GDM1 (cell line): ENCODE measurements at regions not wholly inside any gene's neighbourhood (a gene's known extent, or its start where the extent isn't known, plus 50 kb on each side); places are given as distances from the start of the nearest gene placed in this dataset.

Source experiments
- DNase-seq: peaks from one replicate; lab custom pipeline; 2025; lab: John Stamatoyannopoulos, UW

DNA sequence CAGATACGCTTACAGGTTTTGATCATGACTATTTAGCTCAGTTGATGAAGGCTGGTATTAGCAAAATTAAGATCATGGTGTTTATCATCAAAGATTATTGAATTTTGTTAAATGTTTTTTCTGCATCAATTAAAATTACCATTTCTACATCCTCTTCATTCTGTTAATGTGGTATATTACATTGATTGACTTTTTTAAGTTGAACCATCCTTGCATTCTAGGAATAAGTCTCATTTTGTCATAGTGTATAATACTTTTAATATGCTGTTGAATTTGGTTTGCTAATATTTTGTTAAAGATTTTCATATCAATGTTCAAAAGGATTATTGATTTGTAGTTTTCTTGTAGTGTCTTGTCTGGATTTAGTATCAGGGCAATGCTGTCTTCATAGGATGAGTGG lies 142.4 kb downstream of the LYPLAL1 start:
- DNase-seq: no peak

DNA sequence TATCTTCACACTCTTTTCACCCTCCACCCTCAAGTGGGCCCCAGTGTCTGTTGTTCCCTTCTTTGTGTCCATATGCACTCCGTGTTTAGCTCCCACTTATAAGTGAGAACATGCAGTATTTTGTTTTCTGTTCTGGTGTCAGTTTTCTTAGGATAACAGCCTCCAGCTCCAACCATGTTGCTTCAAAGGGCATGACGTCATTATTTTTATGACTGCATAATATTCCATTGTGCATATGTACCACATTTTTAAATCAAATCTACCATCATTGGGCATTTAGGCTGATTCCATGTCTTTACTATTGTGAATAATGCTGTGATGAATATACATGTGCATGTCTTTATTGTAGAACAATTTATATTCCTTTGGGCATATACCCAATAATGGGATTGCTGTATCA lies 140.3 kb downstream of the LYPLAL1 start:
- DNase-seq: no peak

DNA sequence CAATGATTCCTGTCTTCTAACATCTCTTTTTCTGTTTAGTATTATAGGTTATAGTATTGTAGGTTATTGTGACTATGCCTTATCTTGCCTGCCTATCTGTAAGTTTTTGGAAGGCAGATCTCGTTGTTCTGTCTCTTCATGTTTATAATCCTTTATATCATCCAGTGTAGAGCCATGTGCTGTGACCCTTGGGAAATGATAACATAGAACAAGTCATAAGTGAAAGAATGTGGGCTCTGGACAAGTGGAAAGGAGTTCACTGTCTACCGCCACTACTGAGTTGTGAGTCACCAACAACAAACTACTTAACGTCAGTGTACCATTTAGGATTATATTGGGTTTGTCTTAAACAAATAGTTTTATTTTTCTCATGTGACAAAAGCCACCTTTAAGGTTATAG lies 139.3 kb downstream of the LYPLAL1 start:
- DNase-seq: no peak

DNA sequence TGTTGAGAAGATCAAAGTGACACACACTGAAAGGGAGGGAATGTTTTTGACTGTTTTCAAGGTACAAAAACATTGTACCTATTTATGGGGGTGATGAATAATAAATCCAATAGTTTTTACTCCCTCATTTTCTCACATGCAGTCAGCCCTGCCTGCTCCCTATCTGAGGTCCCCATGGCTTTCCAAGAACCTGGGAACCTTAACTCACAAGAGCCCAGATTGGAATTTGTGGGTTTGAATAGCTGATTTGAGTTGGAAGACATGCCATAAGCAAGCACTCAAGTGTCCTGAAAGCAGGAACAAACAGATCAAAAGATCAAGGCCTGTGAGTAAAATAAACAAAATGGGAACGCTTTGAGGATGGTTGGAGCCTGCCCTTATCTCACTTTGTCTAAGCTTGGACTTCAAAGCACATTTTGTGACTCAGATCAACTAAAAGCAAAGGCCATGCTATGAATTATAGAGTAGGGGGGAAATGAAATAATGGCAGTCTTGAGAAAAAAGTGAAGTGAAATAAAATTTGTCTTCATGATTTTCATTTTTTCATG lies 136.6 kb downstream of the LYPLAL1 start:
- no peak for DNase-seq

DNA sequence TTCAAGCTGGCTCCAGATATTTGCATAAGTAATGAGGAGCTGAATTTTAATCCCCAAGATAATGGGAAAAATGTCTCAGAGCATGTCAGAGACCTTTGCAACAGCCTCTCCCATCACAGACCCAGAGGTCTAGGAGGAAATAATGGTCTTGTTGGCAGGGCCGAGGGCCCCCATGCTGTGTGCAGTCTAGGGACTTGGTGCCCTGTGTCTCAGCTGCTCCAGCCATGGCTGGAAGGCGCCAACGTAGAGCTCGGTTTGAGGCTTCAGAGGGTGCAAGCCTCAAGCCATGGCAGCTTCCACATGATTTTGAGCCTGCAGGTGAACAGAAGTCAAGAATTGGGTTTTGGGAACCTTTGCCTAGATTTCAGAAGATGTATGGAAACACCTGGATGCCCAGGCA lies 134.7 kb downstream of the LYPLAL1 start:
- DNase-seq: no peak

DNA sequence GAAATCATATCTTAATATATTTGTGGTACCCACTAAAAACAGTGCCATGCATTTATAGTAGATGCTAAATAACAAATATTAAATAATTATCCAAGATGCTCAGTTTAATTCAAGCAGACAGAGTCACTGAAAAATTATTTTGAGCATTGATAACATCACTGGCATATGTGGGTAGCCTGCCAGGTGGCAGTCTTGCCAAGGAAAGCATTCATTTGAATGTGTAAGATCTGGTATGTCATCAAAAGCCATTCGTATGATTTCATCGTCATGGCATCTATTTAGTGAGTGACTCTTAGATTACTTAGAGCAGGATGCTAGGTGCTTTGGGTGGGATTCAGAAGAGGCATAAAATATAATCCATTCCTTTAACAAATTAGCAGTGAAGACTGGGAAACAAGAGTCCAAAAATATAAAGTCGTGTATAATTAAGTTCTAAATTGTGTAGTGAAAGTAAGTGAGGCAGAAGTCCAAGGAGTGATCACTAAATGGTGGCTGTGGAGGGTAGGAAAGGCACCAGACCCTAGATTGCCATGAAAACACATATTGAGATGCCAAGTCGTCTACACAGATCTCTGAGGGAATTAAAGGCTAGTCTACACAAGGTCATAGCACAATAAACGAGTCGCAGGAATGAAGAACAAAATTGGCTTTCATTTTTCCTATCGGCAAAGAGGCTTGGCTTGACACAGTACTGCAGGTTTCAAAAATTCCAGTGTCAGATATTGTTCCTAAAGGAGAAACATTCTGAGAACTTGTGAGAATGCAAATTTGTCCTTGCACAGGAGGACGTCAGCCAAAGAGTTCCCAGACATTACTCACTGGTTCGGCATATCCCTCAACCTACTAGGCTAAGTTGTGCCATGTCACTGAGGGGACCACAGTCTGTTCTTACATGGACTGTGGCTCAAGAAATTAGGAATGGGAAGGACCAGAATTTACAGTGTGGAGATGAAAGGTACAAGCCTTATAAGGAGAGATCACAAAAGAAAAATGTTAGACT lies 130.8 kb downstream of the LYPLAL1 start:
- DNase-seq: no peak

DNA sequence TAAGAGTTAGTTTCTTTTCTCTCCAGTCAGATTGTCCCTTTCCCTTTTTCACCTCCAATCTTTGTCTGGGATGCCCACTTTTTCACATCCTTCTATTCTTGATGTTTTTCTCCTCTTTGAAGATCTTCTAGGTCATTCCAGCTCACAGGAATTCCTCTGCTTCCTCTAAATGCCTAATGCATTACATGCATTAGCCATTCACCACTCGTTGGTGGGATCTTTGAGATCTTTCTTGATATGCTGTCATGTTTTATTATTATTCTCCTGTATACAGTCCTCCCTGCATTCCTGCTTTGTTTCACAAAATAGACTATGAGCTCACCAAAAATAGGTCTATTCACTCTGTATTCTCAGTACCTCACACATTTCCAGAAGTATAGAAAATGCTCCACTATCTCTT lies 129.0 kb downstream of the LYPLAL1 start:
- DNase-seq: no peak

DNA sequence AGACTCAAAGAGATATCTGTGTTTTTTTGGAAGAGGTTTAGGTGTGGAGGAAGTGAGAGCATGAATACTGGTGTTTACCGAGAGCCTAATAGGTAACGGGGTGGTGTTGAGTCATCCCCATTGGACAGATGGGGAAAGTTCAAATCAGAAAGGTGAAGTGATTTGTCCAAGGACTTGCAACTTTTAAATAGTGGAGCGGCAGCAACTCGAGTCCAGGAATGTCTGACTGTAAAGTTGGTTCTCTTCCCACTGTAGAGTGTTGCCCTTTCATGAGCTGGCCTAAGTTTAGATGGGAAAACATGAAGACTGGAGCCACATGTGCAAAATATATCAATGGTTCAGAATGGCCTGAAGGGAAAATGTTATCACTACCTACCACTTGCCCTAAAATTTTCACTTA lies 125.7 kb downstream of the LYPLAL1 start:
- DNase-seq: no peak

DNA sequence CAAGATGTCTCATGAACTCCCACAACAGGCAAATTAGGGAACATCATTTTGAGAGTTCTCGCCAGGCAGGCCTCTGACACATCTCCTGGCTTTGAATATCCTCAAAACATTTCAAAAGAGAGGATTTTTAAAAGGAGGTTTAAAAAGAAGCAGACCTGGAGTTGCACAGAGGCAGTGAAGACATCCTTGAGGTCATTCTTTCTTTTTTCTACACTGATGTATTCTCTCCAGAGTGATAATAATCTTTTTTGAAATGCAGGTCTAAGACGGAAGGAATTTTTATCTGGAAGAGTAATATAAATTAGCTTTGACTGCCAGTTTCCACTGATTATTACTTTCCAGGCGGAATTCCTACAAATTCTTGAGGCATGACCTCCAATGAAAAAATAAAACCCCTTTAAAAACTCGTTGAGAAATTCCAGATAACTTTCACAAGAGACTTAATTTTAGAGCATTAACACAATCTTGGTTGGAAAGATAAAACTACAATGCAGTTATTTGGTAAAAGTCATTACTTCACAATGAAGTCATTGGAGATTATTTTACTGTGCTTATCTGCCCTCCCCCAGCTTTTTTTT lies 125.0 kb downstream of the LYPLAL1 start:
- no peak for DNase-seq

DNA sequence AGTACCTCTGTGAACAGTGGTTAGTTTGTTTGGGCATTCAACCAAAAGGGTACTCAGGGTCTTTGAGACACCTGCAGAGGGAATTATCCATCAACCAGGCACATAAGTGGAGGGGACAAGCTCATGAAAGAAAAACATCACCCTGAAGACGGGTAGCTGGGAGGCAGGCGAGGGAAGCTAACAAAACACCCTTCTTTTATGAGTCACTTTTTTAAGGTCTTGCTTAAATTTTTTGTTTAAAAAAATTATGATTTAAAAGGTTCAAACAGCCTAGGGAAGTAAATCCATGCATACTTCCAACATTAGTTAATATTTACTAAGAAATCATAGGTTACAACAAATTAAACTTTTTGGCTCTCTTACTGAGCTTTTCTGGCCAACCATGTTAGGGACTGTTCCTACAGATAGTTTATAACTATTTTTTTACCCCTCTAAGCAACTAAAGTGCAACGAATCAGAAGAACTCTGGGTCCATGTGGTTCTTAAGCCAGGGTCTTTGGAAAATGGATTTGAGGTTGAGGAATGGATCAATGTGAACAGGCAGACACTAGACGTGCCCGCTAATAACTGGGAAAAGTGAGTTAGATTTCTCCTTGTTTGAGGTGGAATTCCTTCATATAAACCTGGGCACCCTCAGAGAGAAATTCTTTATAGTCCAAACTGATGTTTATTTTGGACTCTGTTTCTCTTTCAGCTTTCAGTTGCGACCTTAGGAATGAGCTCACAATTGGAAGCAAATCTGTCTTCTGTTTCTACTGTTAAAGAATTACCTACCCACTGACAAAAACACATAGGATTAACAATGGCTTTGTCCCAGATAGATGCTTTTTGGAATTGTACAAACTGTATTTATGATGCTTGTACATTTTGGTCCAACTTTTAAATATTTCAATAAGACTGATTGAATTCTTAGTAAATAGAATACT lies 123.0 kb downstream of the LYPLAL1 start:
- DNase-seq: no peak

DNA sequence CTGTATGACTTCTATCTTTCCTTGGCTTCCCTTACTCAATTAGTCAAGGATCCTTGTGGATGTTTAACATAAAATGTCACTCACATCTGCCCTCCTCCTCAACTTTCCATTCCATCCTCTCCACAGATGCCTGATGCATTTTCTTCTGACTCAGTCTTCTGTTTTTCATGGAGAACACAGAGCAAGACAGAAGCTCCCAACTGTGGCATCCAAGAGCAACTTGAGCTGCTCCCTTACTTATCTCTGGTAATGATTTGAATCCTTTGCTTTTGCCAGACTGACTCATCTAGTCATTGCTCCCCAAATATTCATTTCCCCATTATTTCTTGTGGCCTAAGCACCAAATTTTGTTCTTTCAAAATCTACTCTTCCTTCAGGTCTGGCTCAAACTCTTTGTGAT lies 120.6 kb downstream of the LYPLAL1 start:
- no peak for DNase-seq

DNA sequence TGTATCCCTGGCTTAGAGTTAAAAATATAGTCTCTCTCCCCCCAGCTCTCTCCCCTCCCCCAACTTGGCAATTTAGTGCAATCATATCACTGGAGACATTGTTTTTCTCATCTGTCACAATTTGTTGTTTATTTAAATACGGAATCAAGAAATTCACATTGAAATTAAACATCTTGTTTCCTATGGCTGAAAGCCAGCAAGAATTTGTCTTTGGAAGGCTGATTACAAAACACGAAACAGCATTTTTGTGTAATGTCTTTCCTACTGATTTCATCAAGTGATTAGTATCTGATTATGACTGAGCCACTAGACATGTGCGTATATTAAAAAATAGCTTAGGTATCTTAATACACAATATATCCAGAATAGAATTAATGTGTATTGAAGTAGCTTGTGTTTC lies 119.7 kb downstream of the LYPLAL1 start:
- no peak for DNase-seq

DNA sequence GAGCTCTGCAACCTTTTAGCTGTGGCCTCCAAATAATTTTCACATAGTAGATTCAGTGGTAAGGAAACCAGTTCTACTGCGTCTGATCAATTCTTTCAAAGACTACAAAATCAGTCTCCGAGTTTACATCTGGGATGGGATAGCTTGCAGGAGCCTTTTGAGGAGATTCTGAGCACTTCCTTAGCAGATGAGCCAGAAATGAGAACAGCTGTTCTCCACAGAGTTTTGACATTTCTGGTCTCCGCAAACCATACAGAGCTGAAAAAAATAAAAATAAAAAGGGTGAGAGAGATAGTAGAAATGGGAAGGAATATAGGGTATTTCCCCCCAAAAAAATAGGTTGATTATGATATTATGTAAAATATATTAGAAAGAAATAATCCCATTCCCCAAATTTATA lies 119.3 kb downstream of the LYPLAL1 start:
- no peak for DNase-seq

DNA sequence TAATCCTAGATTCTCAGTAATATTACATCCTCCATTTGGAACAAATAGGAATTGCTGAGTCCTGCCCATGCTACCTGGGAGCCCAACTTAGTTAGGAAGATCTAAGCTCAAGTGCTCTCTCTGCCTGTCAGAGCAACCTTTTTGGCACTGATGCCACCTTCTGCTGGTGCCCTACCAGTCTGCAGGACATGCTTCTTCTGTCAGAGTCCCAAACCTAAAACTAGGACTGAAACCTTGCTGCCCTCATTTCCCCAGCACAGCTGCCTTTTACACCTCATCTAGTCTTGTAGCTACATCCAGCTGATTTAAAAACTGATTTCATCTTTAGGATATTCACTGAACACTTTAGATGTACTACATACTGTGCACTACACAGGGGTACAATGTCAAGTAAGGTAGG lies 118.7 kb downstream of the LYPLAL1 start:
- DNase-seq: no peak

DNA sequence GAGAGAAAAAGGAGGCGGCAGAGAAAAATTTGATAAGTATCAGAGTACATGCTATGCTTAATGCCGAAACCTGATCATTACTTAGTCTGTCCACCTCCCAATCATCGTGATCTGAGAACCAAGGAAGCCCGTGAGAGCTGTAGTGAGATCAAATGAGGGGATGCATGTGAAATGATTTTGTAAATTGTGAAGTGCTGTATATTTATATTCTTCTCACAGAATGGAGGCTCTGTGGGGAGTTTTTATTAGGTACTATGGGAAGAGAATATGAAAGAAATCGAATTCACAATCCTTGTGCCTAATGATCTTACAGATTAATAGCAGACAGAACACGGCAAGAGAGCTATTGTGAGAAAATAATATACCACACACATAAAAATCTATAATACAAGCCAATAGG lies 115.5 kb downstream of the LYPLAL1 start:
- no peak for DNase-seq

DNA sequence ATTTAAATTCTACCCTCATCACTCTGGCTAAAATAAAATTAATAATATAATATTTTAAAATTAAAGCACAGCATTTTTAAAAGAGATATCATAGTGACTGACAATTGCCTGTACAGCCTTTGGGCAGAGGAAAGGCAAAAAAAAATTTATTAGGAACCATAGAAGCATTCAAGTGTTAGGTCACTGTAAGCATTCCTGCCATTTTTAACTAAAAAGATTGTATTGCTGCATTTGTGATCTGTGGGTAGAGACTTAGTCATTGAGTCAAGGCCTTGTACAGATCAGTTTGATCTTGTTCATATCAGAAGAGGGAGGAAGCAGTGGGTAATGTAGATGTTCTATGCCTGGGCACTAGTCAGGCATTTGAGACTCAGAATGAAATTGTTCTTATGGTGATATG lies 109.9 kb downstream of the LYPLAL1 start:
- DNase-seq: no peak

DNA sequence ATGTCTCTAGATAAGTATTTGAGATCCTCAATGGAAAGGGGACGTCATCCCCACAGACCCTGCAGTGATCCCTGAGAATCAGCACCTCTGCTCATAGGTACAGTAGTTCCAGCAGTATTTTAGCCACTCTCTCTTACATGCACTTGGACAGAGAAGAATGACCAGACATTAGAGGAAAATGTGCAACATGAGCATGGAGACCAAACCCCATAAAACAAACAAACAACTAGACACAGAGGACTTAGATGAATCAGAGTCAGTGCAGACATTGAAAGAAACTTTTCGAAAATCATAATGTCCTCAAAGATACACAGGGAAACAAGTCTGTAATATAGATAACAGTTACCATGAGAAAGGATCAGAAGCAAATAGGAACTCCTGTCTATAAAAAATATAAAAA lies 108.2 kb downstream of the LYPLAL1 start:
- no peak for DNase-seq

DNA sequence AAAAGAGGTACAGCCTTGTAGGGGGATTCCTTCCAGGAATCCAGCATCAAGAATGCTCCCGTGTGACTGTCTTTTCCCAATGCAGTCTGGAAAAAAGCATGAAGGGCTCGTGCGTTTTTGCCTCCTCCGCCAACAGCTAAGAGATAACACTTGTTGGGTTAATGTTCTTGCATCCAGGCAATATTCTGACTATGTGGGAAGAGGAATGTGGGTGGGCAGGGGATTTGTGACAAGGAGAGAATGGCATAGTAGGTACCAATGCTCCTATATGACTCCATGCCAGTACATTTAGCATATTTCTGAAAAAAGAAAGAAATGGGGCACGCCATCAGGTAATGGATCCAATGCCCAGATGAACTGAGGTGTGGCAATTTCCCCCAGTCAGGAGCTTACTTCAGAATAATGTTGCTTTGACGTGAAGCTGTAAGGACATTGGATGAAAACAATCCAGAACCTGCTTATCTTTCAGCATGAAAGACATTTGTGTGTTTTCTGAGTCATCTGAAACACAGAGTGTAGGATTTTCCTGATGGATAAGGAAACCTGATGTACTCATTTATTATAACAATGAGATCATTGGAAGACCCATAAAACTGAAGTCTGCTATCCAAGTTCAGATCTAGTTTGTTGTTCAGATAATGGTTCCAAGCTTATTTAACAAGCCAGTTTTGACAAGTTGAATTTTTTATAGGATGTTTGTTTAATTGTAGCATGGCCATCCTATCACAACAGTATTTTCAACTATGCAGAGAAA lies 105.5 kb downstream of the LYPLAL1 start:
- no peak for DNase-seq

DNA sequence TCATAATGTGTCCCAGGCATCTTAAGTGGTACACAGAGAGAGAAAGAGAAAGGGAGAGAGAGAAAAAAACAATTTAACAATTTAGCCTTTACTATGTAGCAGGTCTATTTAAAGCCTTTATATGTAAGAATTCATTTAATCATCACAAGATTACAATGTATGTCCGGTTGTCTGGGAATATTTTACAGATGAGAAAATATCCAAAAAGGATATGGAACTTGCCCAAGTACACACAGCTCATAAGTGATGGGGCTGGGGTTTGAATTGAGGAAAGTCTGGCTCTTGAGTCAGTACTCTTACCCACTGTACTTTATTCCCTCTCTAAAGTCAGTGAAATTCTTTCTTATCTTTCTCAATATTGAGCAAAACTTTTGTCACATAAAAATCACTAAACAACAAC lies 104.6 kb downstream of the LYPLAL1 start:
- DNase-seq: no peak

DNA sequence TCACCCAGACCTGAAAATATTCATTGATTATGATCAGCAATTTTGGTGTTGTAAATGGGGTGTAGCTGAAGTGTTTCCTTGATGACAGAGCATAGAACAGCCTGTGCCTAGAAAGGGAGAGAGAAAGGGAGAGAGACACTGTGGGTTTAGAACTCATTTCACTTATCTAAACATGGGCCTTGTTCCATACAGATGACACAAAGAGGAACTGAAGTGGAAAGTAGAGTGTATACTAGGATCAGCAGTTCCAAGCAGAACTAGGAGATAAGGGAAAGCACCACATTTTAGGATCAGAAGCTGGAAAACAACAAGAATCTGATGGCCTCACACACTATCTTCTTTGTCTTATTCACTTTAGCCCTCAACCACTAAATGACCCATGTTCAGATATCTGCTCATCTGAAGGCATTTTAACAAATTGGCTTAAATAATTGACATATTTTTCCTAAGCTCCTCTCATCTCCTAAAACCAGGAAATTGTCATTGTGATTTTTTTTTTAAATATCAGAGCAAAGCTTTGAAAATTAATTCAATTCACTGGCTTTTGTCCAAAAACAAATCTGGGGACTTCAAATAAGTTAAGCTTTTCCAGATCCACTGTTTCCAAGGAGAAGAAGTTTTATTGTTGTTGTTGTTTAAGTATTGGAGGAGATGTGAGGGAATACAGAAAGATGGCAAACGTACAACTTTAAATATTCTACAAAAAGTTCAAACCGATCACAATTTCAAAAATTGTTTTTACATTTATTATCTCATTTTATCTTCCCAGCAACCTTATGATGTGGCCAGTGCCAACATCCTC lies 103.8 kb downstream of the LYPLAL1 start:
- no peak for DNase-seq
